Activated gamma-delta T cell treated with Interleukin-2 at 50 U/mL for 16 hours (primary cell): ENCODE measurements at regions not wholly inside any gene's neighbourhood (a gene's known extent, or its start where the extent isn't known, plus 50 kb on each side); places are given as distances from the start of the nearest gene placed in this dataset.

Experiments used
- DNase-seq: peaks from one replicate; pipeline ENCODE4 v3.0.0-alpha.2; 2020

GRCh38 chr6:4613795-4614194 lies 162.4 kb upstream of the CDYL start:
- DNase-seq, result no peak

GRCh38 chr6:4613381-4613780 lies 162.8 kb upstream of the CDYL start:
- DNase-seq, result no peak

- no peak for DNase-seq
Observed at GRCh38 chr6:4612636-4613171, 163.5 kb upstream of the CDYL start.

- no peak for DNase-seq
Observed at GRCh38 chr6:4611429-4612129, 164.6 kb upstream of the CDYL start.

- DNase-seq, result no peak
Observed at GRCh38 chr6:4610256-4610655, 165.9 kb upstream of the CDYL start.

GRCh38 chr6:4608361-4609115 lies 167.7 kb upstream of the CDYL start:
- DNase-seq, result no peak

GRCh38 chr6:4607793-4608192 lies 168.4 kb upstream of the CDYL start:
- DNase-seq, result no peak

- DNase-seq, result no peak
Observed at GRCh38 chr6:4606821-4607704, 169.1 kb upstream of the CDYL start.

GRCh38 chr6:4606016-4606415 lies 170.2 kb upstream of the CDYL start:
- DNase-seq, result no peak

GRCh38 chr6:4603856-4604369 lies 172.3 kb upstream of the CDYL start:
- DNase-seq, result no peak

- no peak for DNase-seq
Observed at GRCh38 chr6:4603291-4603690, 172.9 kb upstream of the CDYL start.

GRCh38 chr6:4599924-4600323 lies 176.3 kb upstream of the CDYL start:
- no peak for DNase-seq

- no peak for DNase-seq
Observed at GRCh38 chr6:4598384-4598995, 177.7 kb upstream of the CDYL start.

GRCh38 chr6:4593951-4594350 lies 182.3 kb upstream of the CDYL start:
- no peak for DNase-seq

GRCh38 chr6:4592026-4592425 lies 184.2 kb upstream of the CDYL start:
- DNase-seq, result no peak

- no peak for DNase-seq
Observed at GRCh38 chr6:4591218-4591617, 185.0 kb upstream of the CDYL start.

- no peak for DNase-seq
Observed at GRCh38 chr6:4589295-4589694, 186.9 kb upstream of the CDYL start.

GRCh38 chr6:4588581-4588980 lies 187.6 kb upstream of the CDYL start:
- DNase-seq, result no peak

GRCh38 chr6:4588163-4588562 lies 188.0 kb upstream of the CDYL start:
- DNase-seq, result no peak

GRCh38 chr6:4587171-4587570 lies 189.0 kb upstream of the CDYL start:
- no peak for DNase-seq

- DNase-seq, result no peak
Observed at GRCh38 chr6:4586469-4586859, 189.7 kb upstream of the CDYL start.

- DNase-seq, result no peak
Observed at GRCh38 chr6:4585682-4586468, 190.3 kb upstream of the CDYL start.
